ACHN (cell line): ENCODE measurements at regions not wholly inside any gene's neighbourhood (a gene's known extent, or its start where the extent isn't known, plus 50 kb on each side); places are given as distances from the start of the nearest gene placed in this dataset.

ENCODE experiments used
- DNase-seq: peaks from one replicate; pipeline ENCODE4 v3.0.0-alpha.2; 2015
- in situ Hi-C: cut with HindIII; loops from 2 replicates; pipeline ENCODE4 v1.10.0; 2017; ENCODE audit warnings: low sequenced_read_pairs, low pct_ligation_motif_present, low pct_unique_long_range_greater_than_20kb

GRCh38 chr7:3241686-3242258, 59.3 kb upstream of the SDK1 start:
- no peak for DNase-seq
- in situ Hi-C loops: no loop called here

DNA sequence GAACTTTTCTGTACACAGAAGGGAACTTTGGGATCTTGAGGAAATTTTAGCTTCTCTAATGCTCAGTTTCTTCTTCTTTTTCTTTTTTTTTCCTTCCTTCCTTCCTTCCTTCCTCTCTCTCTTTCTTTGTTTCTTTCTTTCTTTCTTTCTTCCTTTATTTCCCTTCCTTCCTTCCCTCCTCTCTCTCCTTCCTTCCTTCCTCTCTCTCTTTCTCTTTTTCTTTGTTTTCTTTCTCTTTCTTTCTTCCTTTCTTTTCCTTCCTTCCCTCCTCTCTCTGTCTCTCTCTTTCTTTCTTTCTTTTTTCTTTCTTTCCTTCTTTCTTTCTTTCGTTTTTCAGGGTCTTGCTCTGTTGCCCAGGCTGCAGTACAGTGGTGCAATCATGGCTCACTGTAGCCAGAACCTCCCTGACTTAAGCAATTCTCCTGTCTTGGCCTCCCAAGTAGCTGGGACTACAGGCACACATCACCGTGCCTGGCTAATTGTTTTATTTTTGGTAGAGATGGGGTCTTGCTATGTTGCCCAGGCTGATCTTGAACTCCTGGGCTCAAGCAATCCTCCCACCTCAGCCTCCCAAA, 58.6 kb upstream of the SDK1 start:
- in situ Hi-C loops: no loop called here
- DNase-seq: no peak

GRCh38 chr7:3243256-3243655, 57.8 kb upstream of the SDK1 start:
- no peak for DNase-seq
- in situ Hi-C loops: no loop called here

DNA sequence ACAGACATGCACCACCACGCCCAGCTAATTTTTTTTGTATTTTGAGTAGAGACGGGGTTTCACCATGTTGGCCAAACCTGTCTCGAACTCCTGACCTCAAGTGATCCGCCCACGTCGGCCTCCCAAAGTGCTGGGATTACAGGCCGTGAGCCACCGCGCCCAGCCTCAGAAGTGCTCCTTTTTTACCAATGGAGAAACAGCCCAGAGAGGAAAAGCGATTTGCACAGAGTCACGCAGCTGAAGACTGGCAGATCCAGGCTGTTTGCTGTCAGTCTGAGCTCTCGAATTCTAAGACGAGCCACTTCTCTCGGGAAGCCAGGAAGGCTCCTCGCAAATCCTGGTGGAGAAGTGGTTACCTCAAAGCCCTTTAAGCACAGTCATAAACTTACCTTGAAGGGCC, 57.4 kb upstream of the SDK1 start:
- DNase-seq: no peak
- in situ Hi-C loops: no loop called here

DNA sequence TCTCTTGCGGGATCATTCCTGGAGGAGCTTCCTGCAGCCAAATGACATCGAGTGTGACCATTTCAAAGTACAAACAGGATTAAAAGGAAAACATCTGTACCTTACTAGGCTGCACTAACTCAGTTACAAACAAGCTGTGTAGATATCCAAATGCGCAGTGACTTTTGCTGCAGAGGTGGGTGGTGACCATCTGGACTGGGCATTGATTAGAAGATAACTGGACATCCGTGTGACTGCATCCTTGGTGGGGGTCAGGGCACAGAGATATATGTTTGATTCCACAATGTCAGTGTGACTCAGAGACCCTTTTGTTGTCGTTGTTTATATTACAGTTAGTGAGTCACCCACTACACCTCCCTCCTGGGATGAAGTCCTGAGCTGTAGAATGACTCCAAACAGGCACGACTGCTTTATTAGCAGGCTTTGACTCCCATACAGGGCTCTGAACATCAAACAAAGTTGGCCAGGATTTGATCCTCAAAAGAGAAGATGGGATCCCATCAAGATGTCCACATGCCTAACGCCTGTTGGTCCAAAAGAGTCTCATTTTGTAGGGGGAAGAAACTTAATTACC, 56.7 kb upstream of the SDK1 start:
- in situ Hi-C loops: no loop called here
- peak; percentile 67 for DNase-seq

DNA sequence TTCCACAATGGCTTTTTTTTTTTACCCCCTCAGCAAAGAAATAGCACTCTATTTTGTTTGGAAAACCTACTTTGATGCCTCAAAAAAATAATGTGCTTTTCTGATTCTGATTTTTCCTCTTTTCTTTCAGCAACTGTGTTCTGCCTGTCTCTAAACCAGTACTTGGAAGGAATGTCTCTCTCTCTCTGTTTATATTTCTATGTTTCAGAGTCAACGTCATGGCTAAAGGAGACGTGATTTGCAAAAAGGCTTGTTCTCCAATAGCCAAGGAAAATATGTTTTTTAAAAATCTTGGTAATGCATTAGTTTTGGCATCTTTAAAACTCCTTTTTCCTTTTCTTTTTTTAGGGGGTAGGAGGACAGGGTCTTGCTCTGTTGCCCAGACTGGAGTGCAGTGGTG, 56.0 kb upstream of the SDK1 start:
- DNase-seq: no peak
- in situ Hi-C loops: no loop called here

- in situ Hi-C loops: no loop called here
- DNase-seq: no peak
These were observed 55.3 kb upstream of the SDK1 start for GRCh38 chr7:3245721-3246120.

DNA sequence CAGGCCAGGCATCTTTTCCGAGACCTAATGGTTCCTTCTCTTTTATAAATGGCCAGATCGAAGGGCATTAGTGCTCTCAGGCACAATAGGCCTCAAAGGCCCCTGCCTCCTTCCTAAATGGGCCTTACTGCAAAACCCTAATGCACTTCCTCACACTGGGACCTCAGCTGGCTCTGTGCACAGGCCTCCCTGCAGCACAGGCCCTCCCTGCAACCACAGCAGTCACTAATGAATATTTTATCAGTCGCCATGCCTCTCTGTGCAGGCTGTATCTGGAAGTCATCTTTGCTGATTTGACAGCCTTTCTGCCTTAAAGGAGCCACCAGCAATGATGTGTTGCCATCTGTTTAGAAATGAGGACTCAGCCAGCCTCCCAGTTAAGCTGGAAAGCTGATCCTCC, 54.9 kb upstream of the SDK1 start:
- in situ Hi-C loops: no loop called here
- no peak for DNase-seq

GRCh38 chr7:3246651-3247050, 54.4 kb upstream of the SDK1 start:
- no peak for DNase-seq
- in situ Hi-C loops: no loop called here

DNA sequence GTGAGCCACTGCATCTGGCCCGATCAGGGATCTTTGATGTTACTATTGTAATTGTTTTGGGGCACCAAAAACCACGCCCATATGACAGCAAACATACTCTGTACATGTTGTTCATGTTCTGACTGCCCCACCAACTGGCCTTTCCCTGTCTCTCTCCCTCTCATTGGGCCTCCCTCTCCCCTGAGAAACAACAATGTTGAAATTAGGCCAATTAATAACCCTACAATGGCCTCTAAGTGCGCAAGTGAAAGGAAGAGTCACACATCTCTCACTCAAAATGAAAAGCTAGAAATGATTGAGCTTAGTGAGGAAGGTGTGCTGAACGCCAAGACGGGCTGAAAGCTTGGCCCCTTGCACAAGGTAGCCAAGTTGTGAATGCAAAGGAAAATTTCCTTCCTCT, 50.3 kb upstream of the SDK1 start:
- in situ Hi-C loops: no loop called here
- DNase-seq: no peak
